Right lobe of liver (tissue), 4 donors: ENCODE measurements at regions not wholly inside any gene's neighbourhood (a gene's known extent, or its start where the extent isn't known, plus 50 kb on each side); places are given as distances from the start of the nearest gene placed in this dataset.

Experiments
- POLR2A ChIP-seq: fragments of 450-650 bp; IDR thresholded peaks from one replicate; pipeline ENCODE4 v1.6.1; 2017; ENCODE audit warnings: antibody characterized with exemption, mild to moderate bottlenecking
- TF ChIP-seq, protein P1 (sequence below), 4 donors: fragments of 200-600 bp in 3 of 4; fragments of 450-650 bp in 1 of 4; IDR thresholded peaks; one replicate each; pipeline versions ENCODE4 v1.5.1 to v1.8.0; 2016 to 2022; ENCODE audit warnings: antibody characterized with exemption in 4 of 4, mild to moderate bottlenecking in 2 of 4
- donor health status: DM: no; HTN: no; CAD: no.
- donor health status: DM: no; HTN: no; CAD: no.
- donor health status: DM: no; HTN: yes; CAD: no.

GRCh38 chr2:122139739-122140420 is 384.4 kb downstream of the TSN start:
- TF ChIP-seq, protein P1, sequence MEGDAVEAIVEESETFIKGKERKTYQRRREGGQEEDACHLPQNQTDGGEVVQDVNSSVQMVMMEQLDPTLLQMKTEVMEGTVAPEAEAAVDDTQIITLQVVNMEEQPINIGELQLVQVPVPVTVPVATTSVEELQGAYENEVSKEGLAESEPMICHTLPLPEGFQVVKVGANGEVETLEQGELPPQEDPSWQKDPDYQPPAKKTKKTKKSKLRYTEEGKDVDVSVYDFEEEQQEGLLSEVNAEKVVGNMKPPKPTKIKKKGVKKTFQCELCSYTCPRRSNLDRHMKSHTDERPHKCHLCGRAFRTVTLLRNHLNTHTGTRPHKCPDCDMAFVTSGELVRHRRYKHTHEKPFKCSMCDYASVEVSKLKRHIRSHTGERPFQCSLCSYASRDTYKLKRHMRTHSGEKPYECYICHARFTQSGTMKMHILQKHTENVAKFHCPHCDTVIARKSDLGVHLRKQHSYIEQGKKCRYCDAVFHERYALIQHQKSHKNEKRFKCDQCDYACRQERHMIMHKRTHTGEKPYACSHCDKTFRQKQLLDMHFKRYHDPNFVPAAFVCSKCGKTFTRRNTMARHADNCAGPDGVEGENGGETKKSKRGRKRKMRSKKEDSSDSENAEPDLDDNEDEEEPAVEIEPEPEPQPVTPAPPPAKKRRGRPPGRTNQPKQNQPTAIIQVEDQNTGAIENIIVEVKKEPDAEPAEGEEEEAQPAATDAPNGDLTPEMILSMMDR (IDR thresholded peaks at IDR 0.05): no peak
- TF ChIP-seq POLR2A: no peak
